ENCODE measurements at regions not wholly inside any gene's neighbourhood (a gene's known extent, or its start where the extent isn't known, plus 50 kb on each side); places are given as distances from the start of the nearest gene placed in this dataset.

DNA sequence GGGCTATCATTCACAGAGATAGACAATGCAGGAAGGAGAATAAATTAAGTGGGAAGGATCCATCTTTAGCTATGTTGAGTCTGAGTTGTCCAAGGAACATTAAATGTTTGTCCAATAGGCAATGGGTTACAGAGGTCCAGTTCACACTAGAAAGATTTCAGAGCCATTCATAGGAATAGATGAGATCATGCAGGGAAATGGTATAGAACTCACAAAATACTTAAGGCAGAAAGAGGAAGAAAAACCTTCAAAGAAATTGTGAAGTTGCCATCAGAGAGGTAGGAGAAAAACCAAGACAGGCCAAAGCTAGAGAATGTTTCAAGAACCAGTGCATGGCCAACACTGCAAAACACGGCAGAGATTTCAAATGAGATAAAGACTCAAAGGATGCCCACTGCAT, 94.1 kb downstream of the PHLDA1 start:
- TF ChIP-seq HOXA7 (CRISPR knock-in tag; IDR thresholded peaks at IDR 0.05) = no peak
- no peak for TF ChIP-seq MAZ (IDR thresholded peaks at IDR 0.05; ENCODE audit: borderline replicate concordance, low read depth, low read length)
- TF ChIP-seq, protein P1, sequence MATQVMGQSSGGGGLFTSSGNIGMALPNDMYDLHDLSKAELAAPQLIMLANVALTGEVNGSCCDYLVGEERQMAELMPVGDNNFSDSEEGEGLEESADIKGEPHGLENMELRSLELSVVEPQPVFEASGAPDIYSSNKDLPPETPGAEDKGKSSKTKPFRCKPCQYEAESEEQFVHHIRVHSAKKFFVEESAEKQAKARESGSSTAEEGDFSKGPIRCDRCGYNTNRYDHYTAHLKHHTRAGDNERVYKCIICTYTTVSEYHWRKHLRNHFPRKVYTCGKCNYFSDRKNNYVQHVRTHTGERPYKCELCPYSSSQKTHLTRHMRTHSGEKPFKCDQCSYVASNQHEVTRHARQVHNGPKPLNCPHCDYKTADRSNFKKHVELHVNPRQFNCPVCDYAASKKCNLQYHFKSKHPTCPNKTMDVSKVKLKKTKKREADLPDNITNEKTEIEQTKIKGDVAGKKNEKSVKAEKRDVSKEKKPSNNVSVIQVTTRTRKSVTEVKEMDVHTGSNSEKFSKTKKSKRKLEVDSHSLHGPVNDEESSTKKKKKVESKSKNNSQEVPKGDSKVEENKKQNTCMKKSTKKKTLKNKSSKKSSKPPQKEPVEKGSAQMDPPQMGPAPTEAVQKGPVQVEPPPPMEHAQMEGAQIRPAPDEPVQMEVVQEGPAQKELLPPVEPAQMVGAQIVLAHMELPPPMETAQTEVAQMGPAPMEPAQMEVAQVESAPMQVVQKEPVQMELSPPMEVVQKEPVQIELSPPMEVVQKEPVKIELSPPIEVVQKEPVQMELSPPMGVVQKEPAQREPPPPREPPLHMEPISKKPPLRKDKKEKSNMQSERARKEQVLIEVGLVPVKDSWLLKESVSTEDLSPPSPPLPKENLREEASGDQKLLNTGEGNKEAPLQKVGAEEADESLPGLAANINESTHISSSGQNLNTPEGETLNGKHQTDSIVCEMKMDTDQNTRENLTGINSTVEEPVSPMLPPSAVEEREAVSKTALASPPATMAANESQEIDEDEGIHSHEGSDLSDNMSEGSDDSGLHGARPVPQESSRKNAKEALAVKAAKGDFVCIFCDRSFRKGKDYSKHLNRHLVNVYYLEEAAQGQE (IDR thresholded peaks at IDR 0.05) = no peak
